GM23338 (cell line): ENCODE measurements at regions not wholly inside any gene's neighbourhood (a gene's known extent, or its start where the extent isn't known, plus 50 kb on each side); places are given as distances from the start of the nearest gene placed in this dataset.

Experiments used
- ATAC-seq: fragments of 200-7000 bp; cut with Tn5 transposase; 3 replicates; pipeline ENCODE4 v1.9.1; 2020
- DNase-seq: peaks from one replicate; pipeline ENCODE4 v3.0.0-alpha.2; 2015; ENCODE audit warnings: low spot score
- H2AFZ ChIP-seq: fragments of 200-600 bp; sonication (generic); 2 replicates; pipeline ENCODE4 v1.8.0; 2016; ENCODE audit warnings: antibody characterized with exemption, mild to moderate bottlenecking, moderate library complexity
- H3F3A ChIP-seq: fragments of 200-600 bp; sonication (generic); replicated peaks from 2 replicates; pipeline ENCODE4 v1.8.0; 2017; ENCODE audit warnings: antibody characterized with exemption, mixed run types, low read depth
- H3K27ac ChIP-seq: fragments of 200-600 bp; sonication (generic); 2 replicates; pipeline ENCODE4 v1.6.1; 2016; ENCODE audit warnings: low read depth
- H3K27me3 ChIP-seq: fragments of 200-600 bp; sonication (generic); 2 replicates; pipeline ENCODE4 v1.8.0; 2016; ENCODE audit warnings: mild to moderate bottlenecking, mixed run types, moderate library complexity; ENCODE audit not compliant: insufficient read depth
- H3K36me3 ChIP-seq: fragments of 200-600 bp; sonication (generic); 2 replicates; pipeline ENCODE4 v1.8.0; 2016; ENCODE audit warnings: mild to moderate bottlenecking; ENCODE audit not compliant: insufficient read depth
- H3K4me1 ChIP-seq: fragments of 200-600 bp; sonication (generic); 2 replicates; pipeline ENCODE4 v1.8.0; 2016; ENCODE audit warnings: mild to moderate bottlenecking, moderate library complexity; ENCODE audit not compliant: insufficient read depth
- H3K4me2 ChIP-seq: fragments of 200-600 bp; sonication (generic); 2 replicates; pipeline ENCODE4 v1.7.1; 2017; ENCODE audit warnings: mixed run types
- H3K4me3 ChIP-seq: fragments of 200-600 bp; sonication (generic); 2 replicates; pipeline ENCODE4 v1.6.1; 2016; ENCODE audit warnings: mixed run types
- H3K79me2 ChIP-seq: fragments of 200-600 bp; sonication (generic); replicated peaks from 2 replicates; pipeline ENCODE4 v1.8.0; 2017; ENCODE audit warnings: mild to moderate bottlenecking; ENCODE audit not compliant: insufficient read depth
- H3K9me2 ChIP-seq: fragments of 200-600 bp; sonication (generic); 2 replicates; pipeline ENCODE4 v1.8.0; 2017; ENCODE audit not compliant: insufficient read depth
- H4K20me1 ChIP-seq: fragments of 200-600 bp; sonication (generic); replicated peaks from 2 replicates; pipeline ENCODE4 v1.8.0; 2017; ENCODE audit warnings: mild to moderate bottlenecking; ENCODE audit not compliant: insufficient read depth
- H3K27ac Mint-ChIP-seq: 2 replicates; pipeline ENCODE4 v1.8.0; 2020; ENCODE audit warnings: inconsistent platforms, mild to moderate bottlenecking, moderate library complexity, mixed read lengths
- H3K27me3 Mint-ChIP-seq: 3 replicates; pipeline ENCODE4 v1.8.0; 2022; ENCODE audit warnings: low read depth, mild to moderate bottlenecking, moderate library complexity, mixed read lengths, inconsistent platforms; ENCODE audit not compliant: insufficient read depth, poor library complexity
- H3K36me3 Mint-ChIP-seq: 3 replicates; pipeline ENCODE4 v1.8.0; 2021; ENCODE audit warnings: low read depth, mild to moderate bottlenecking, inconsistent platforms, moderate library complexity, mixed read lengths
- H3K4me1 Mint-ChIP-seq: 3 replicates; pipeline ENCODE4 v1.8.0; 2020; ENCODE audit warnings: mild to moderate bottlenecking, inconsistent platforms, mixed read lengths
- H3K4me3 Mint-ChIP-seq: 3 replicates; pipeline ENCODE4 v1.8.0; 2021; ENCODE audit warnings: moderate library complexity, mild to moderate bottlenecking, inconsistent platforms, mixed read lengths
- H3K9me3 Mint-ChIP-seq: 3 replicates; pipeline ENCODE4 v1.8.0; 2020; ENCODE audit warnings: moderate library complexity, mild to moderate bottlenecking, inconsistent platforms, mixed read lengths
- CREB1 ChIP-seq: fragments of 250-450 bp; sonication (Bioruptor Pico); IDR thresholded peaks from 2 replicates; pipeline ENCODE4 v1.5.0; 2020; ENCODE audit warnings: low read depth, mild to moderate bottlenecking, moderate library complexity
- EZH2 ChIP-seq: fragments of 200-600 bp; sonication (generic); IDR thresholded peaks from one replicate; pipeline ENCODE4 v1.8.0; 2017; ENCODE audit warnings: antibody characterized with exemption, mild to moderate bottlenecking, low read depth; ENCODE audit not compliant: unreplicated experiment
- EZH2phosphoT487 ChIP-seq: fragments of 200-600 bp; sonication (generic); IDR thresholded peaks from one replicate; pipeline ENCODE4 v1.8.1; 2018; ENCODE audit warnings: antibody characterized with exemption; ENCODE audit not compliant: unreplicated experiment
- JUNB ChIP-seq: IDR thresholded peaks from one replicate; pipeline ENCODE4 v1.6.1; 2016; ENCODE audit warnings: antibody characterized with exemption; ENCODE audit not compliant: unreplicated experiment
- NANOG ChIP-seq: IDR thresholded peaks from 2 replicates; pipeline ENCODE4 v1.6.1; 2016; ENCODE audit warnings: antibody characterized with exemption, borderline replicate concordance
- POLR2AphosphoS5 ChIP-seq: IDR thresholded peaks from 2 replicates; pipeline ENCODE4 v1.6.1; 2016; ENCODE audit warnings: antibody characterized with exemption, low read depth
- STAT1 ChIP-seq: IDR thresholded peaks from one replicate; pipeline ENCODE4 v1.6.1; 2016; ENCODE audit warnings: antibody characterized with exemption; ENCODE audit not compliant: unreplicated experiment
- ZNF114 ChIP-seq: fragments of 250-450 bp; sonication (Bioruptor Pico); IDR thresholded peaks from 2 replicates; pipeline ENCODE4 v1.5.0; 2020; ENCODE audit warnings: mild to moderate bottlenecking, moderate library complexity
- ZNF331 ChIP-seq: fragments of 250-450 bp; sonication (Bioruptor Pico); IDR thresholded peaks from 2 replicates; pipeline ENCODE4 v1.5.0; 2020; ENCODE audit warnings: low read depth, mild to moderate bottlenecking, moderate library complexity
- TF ChIP-seq, protein P1 (sequence below): fragments of 250-450 bp; sonication (Bioruptor Pico); IDR thresholded peaks from 2 replicates; pipeline ENCODE4 v1.5.0; 2020; ENCODE audit warnings: mild to moderate bottlenecking, moderate library complexity
- TF ChIP-seq, protein P2 (sequence below): IDR thresholded peaks from one replicate; pipeline ENCODE4 v1.6.1; 2018; ENCODE audit warnings: antibody characterized with exemption; ENCODE audit not compliant: unreplicated experiment
- TF ChIP-seq, protein P3 (sequence below), 2 experiments: fragments of 200-600 bp in 1 of 2; sonication (generic) in 1 of 2; conservative IDR thresholded peaks; 2 replicates each; pipeline versions ENCODE4 v1.5.1 to v1.6.1; 2016 to 2017; ENCODE audit warnings: antibody characterized with exemption in 2 of 2, low read depth in 2 of 2, mild to moderate bottlenecking in 2 of 2, moderate library complexity in 1 of 2

DNA sequence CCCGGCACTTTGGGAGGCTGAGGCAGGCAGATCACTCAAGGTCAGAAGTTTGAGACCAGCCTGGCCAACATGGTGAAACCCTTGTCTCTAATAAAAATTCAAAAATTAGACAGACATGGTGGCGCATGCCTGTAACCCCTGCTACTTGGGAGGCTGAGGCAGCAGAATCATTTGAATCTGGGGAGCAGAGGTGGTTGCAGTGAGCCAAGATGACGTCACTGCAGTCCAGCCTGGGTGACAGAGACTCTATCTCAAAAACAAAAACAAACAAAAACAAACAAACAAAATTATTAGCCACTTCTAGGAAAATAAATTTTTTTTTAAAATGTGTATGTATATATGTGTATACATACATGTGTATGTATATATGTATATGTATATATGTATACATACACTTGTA is 320.3 kb upstream of the ADGRL4 start (continued):
- TF ChIP-seq, protein P1, sequence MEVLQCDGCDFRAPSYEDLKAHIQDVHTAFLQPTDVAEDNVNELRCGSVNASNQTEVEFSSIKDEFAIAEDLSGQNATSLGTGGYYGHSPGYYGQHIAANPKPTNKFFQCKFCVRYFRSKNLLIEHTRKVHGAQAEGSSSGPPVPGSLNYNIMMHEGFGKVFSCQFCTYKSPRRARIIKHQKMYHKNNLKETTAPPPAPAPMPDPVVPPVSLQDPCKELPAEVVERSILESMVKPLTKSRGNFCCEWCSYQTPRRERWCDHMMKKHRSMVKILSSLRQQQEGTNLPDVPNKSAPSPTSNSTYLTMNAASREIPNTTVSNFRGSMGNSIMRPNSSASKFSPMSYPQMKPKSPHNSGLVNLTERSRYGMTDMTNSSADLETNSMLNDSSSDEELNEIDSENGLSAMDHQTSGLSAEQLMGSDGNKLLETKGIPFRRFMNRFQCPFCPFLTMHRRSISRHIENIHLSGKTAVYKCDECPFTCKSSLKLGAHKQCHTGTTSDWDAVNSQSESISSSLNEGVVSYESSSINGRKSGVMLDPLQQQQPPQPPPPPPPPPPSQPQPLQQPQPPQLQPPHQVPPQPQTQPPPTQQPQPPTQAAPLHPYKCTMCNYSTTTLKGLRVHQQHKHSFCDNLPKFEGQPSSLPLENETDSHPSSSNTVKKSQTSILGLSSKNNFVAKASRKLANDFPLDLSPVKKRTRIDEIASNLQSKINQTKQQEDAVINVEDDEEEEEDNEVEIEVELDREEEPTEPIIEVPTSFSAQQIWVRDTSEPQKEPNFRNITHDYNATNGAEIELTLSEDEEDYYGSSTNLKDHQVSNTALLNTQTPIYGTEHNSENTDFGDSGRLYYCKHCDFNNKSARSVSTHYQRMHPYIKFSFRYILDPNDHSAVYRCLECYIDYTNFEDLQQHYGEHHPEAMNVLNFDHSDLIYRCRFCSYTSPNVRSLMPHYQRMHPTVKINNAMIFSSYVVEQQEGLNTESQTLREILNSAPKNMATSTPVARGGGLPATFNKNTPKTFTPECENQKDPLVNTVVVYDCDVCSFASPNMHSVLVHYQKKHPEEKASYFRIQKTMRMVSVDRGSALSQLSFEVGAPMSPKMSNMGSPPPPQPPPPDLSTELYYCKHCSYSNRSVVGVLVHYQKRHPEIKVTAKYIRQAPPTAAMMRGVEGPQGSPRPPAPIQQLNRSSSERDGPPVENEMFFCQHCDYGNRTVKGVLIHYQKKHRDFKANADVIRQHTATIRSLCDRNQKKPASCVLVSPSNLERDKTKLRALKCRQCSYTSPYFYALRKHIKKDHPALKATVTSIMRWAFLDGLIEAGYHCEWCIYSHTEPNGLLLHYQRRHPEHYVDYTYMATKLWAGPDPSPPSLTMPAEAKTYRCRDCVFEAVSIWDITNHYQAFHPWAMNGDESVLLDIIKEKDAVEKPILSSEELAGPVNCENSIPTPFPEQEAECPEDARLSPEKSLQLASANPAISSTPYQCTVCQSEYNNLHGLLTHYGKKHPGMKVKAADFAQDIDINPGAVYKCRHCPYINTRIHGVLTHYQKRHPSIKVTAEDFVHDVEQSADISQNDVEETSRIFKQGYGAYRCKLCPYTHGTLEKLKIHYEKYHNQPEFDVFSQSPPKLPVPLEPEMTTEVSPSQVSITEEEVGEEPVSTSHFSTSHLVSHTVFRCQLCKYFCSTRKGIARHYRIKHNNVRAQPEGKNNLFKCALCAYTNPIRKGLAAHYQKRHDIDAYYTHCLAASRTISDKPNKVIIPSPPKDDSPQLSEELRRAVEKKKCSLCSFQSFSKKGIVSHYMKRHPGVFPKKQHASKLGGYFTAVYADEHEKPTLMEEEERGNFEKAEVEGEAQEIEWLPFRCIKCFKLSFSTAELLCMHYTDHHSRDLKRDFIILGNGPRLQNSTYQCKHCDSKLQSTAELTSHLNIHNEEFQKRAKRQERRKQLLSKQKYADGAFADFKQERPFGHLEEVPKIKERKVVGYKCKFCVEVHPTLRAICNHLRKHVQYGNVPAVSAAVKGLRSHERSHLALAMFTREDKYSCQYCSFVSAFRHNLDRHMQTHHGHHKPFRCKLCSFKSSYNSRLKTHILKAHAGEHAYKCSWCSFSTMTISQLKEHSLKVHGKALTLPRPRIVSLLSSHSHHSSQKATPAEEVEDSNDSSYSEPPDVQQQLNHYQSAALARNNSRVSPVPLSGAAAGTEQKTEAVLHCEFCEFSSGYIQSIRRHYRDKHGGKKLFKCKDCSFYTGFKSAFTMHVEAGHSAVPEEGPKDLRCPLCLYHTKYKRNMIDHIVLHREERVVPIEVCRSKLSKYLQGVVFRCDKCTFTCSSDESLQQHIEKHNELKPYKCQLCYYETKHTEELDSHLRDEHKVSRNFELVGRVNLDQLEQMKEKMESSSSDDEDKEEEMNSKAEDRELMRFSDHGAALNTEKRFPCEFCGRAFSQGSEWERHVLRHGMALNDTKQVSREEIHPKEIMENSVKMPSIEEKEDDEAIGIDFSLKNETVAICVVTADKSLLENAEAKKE (CRISPR knock-in tag) = no peak
- TF ChIP-seq JUNB = no peak
- TF ChIP-seq, protein P2, sequence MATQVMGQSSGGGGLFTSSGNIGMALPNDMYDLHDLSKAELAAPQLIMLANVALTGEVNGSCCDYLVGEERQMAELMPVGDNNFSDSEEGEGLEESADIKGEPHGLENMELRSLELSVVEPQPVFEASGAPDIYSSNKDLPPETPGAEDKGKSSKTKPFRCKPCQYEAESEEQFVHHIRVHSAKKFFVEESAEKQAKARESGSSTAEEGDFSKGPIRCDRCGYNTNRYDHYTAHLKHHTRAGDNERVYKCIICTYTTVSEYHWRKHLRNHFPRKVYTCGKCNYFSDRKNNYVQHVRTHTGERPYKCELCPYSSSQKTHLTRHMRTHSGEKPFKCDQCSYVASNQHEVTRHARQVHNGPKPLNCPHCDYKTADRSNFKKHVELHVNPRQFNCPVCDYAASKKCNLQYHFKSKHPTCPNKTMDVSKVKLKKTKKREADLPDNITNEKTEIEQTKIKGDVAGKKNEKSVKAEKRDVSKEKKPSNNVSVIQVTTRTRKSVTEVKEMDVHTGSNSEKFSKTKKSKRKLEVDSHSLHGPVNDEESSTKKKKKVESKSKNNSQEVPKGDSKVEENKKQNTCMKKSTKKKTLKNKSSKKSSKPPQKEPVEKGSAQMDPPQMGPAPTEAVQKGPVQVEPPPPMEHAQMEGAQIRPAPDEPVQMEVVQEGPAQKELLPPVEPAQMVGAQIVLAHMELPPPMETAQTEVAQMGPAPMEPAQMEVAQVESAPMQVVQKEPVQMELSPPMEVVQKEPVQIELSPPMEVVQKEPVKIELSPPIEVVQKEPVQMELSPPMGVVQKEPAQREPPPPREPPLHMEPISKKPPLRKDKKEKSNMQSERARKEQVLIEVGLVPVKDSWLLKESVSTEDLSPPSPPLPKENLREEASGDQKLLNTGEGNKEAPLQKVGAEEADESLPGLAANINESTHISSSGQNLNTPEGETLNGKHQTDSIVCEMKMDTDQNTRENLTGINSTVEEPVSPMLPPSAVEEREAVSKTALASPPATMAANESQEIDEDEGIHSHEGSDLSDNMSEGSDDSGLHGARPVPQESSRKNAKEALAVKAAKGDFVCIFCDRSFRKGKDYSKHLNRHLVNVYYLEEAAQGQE = no peak

DNA sequence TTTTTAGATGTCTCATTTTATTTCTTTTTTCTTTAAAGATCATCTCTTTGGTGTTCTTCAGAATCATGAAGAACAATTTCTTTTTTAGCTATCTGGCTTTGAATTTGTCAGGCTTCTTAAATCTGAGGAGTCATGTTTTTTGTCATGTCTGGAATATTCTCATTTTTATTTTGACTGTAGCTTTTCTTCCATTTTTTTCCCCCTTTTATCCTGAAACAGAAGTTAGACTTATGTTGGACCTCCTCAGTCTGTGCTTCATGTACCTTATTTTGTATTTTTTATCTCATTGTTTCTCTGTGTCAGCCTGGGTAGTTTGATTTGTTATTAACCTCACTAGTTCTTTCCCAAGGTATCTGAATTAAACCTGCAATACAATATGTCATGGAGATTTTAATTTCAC is 319.2 kb upstream of the ADGRL4 start:
- Mint-ChIP-seq H3K36me3 (peaks cover 13% of the 10 kb centered on the region; the same call in 2 of the 3 replicates), H3K4me1 (peaks cover 7% of the 10 kb centered on the region), H3K4me3 (no peak overlapping the region), H3K27me3 (peaks cover 2% of the 10 kb centered on the region), H3K27ac (no peak overlapping the region), H3K9me3 (peaks cover 16% of the 10 kb centered on the region; the same call in 2 of the 3 replicates)
- Histone ChIP-seq H2AFZ (no peak overlapping the region), H3F3A (no peaks in the 10 kb centered on the region), H3K4me1 (no peaks in the 10 kb centered on the region), H3K27me3 (no peaks in the 10 kb centered on the region), H4K20me1 (no peaks in the 10 kb centered on the region), H3K4me2 (no peak overlapping the region), H3K79me2 (no peaks in the 10 kb centered on the region), H3K4me3 (no peak overlapping the region), H3K36me3 (no peaks in the 10 kb centered on the region), H3K27ac (no peak overlapping the region), H3K9me2 (no peaks in the 10 kb centered on the region)
- ATAC-seq (no peak), DNase-seq (no peak)
- TF ChIP-seq CREB1 (no peak), EZH2 (no peak), POLR2AphosphoS5 (no peak), ZNF331 (no peak), JUNB (no peak), NANOG (no peak), ZNF114 (CRISPR knock-in tag) (no peak), EZH2phosphoT487 (no peak), STAT1 (no peak)
- TF ChIP-seq, protein P3, sequence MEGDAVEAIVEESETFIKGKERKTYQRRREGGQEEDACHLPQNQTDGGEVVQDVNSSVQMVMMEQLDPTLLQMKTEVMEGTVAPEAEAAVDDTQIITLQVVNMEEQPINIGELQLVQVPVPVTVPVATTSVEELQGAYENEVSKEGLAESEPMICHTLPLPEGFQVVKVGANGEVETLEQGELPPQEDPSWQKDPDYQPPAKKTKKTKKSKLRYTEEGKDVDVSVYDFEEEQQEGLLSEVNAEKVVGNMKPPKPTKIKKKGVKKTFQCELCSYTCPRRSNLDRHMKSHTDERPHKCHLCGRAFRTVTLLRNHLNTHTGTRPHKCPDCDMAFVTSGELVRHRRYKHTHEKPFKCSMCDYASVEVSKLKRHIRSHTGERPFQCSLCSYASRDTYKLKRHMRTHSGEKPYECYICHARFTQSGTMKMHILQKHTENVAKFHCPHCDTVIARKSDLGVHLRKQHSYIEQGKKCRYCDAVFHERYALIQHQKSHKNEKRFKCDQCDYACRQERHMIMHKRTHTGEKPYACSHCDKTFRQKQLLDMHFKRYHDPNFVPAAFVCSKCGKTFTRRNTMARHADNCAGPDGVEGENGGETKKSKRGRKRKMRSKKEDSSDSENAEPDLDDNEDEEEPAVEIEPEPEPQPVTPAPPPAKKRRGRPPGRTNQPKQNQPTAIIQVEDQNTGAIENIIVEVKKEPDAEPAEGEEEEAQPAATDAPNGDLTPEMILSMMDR (conservative IDR thresholded peaks at IDR 0.05; ENCODE audit: low read depth in 2 of 2) = no peak
